ENCODE measurements at regions not wholly inside any gene's neighbourhood (a gene's known extent, or its start where the extent isn't known, plus 50 kb on each side); places are given as distances from the start of the nearest gene placed in this dataset.

DNA sequence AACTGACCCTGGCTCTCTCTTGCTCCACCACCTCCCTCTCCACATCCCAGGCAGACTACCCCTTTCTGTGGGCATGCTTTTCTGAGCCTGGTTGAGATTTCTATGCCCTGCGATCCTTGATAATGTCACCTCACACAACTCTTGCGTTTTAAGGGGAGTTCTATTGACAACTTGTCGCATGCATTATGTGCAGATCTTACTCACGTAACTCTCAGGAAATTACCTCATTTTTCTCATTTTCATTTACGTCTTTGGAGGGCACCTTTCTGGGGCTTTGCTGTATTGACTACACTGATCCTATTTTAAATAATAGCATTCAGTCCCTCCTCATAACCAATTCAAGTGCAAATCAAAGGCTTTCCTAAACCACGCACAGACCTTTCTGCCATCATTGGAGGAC is 140.4 kb upstream of the WWC1 start:
- no peak for DNase-seq

- no peak for DNase-seq
Observed at GRCh38 chr5:168152660-168153059, 138.8 kb upstream of the WWC1 start.

DNA sequence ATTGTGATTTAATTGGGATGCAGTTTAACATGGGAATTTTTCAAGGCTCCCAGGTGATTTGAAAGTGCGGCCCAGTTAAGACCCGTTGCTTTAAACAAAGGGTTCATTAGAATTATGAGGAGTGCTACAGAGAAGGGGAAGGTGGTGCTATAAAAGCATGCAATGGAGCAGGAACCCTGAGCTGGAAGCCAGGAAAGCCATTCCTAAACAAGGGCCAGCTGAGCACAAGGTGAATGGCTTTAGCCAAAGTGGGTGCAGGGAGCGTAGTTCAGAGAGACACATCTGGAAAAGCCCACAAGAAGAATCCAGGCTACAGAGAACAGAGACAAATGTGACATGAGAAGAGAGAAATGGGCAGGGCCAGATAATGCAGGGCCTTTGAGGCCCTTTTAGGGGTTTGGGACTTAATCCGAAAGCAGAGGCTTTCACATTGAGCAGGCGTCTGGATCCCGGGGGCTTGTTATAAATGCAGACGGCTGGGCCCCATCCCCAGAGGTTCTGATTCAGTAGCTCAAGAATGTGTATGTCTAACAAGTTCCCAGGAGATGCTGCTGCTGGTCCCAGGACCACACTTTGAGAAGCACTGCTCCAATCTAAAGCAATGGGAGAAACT is 138.1 kb upstream of the WWC1 start:
- no peak for DNase-seq

- no peak for DNase-seq
Observed at GRCh38 chr5:168153876-168154270, 137.6 kb upstream of the WWC1 start.

GRCh38 chr5:168155585-168155984 is 135.9 kb upstream of the WWC1 start:
- DNase-seq, result no peak

GRCh38 chr5:168156170-168156569 is 135.3 kb upstream of the WWC1 start:
- DNase-seq, result no peak

- no peak for DNase-seq
Observed at GRCh38 chr5:168157141-168157540, 134.3 kb upstream of the WWC1 start.

DNA sequence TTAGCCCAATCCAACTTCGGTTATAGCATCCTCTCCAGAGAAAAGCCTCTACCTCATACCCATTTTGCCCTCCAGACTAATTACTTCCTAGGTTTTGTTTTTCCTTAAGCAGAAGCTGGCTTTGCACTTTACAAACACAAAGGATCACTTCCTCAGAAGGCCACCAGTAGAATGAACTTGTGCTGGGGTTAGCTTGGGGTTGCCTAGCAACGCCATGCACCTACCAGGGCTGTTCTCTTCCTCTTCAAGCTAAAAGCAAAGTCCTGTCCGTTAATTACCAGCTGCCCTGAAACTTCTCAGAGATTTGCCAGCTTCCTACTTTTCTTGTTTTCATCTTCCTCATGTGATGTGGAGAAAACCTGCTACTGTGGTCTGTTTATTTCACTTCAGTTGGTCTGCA is 132.0 kb upstream of the WWC1 start:
- DNase-seq, result peak in 1 of 56 donors; percentile 27

DNA sequence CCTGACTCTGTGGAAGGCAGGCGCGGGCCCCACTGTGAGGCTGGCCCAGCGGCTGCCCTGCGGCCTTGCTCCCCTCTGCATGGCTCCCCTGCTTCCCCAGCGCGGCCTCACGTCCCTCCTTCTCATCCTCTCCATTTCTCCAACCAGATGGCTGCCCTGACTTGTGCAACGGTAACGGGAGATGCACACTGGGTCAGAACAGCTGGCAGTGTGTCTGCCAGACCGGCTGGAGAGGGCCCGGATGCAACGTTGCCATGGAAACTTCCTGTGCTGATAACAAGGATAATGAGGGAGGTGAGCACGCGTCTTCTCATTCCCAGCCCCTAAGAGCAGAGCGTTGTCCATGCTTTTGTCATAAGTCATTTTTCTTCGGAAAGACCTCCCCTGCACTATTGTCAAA is 129.0 kb upstream of the WWC1 start:
- peak in 2 of 56 donors; percentile 1 to 12 for DNase-seq

DNA sequence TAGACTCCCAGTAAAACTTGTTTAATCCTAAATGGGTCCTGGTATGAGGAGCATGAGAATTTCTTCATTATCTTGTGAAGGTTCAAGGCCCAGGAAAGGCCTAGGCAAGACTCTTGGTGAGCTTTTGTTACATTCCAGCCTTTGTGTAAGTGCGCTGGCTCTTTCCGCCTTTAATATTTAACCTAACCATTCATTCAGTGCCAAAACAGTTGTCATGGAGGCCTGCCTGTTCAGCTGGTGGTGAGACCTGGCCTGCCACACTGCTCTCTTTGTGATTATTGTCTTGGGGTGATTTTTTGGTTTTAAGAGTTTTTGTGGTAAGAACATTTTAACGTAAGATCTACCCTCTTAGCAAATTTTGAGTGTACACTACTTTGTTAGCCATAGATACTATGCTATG is 127.5 kb upstream of the WWC1 start:
- no peak for DNase-seq

GRCh38 chr5:168165221-168165914 is 126.1 kb upstream of the WWC1 start:
- DNase-seq, result peak in 13 of 56 donors; percentile 6 to 32 (median 20)

DNA sequence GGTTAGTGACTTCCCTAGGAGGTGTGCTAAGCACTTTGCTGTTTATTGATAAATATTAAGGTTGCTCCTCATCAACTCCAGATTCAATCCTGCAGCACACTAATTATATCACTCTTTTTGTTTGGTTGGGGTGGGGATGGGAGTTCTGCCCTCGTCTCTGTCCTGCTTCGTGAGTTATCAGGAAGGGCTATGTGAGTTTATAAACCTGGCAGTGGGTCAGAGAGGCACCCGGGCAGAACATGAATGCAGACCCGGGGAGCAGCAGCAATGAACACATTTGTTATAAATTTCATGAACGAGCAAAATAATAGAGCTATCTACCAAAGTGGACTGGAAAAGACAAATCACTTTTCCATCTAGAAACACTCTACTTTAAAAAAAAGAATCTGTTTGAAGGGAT is 125.5 kb upstream of the WWC1 start:
- no peak for DNase-seq

DNA sequence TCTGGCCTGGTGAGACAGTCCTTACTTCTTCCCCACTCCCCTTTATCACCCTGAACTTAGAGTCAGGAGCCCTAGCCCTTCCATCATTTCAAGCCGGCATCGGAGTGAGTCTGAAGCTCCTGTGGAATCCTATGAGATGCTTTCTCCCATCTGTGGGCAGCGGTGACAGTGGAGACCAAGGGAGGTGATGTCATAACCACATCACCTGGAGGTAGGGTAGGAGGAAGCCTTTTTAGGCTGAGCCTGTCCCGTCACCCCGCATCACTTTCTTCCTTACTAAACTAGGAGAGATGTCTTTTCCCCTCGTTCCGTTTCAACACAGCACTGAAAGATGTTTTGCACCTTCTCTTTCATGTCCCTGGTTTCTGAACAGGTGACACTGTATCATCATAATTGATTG is 124.1 kb upstream of the WWC1 start:
- no peak for DNase-seq

DNA sequence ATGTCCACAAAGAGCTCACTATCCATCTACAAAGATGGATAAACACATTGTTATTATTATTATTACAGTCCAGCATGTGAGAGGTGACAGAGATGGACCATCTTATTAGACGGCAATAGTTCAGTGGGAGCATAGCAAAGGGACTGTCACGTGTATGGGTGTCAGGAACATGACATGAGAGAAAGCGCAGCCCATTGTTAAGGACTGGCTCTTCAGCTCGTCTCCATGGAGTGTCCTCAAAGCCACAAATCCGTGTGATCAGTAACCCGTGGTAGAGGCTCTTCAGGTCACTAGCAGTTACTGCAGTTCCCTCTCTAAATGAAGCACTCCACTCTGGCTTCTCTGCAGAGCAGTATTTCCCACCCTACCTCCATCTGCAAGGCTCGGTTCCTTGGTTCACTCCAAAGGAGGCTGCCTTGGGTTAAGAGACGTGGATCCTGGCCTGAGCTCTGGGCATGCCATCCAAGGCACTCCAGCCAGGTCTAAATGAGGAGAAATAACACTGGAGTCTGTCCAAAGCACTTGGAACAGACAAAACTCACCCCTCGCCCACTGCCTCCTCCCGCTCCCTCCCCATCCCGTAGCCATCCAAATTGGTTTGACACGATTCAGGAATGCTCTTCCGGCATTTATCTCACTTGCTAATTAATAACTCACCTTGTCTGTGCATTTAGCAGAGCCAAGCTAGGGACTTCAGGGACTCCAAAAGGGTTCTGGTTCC is 122.3 kb upstream of the WWC1 start:
- DNase-seq, result peak in 4 of 56 donors; percentile 7 to 33 (median 18)

- no peak for DNase-seq
Observed at GRCh38 chr5:168169791-168170190, 121.7 kb upstream of the WWC1 start.

- no peak for DNase-seq
Observed at GRCh38 chr5:168171901-168172759, 119.3 kb upstream of the WWC1 start.

- no peak for DNase-seq
Observed at GRCh38 chr5:168172760-168173223, 118.7 kb upstream of the WWC1 start.

- peak in 1 of 56 donors; percentile 28 for DNase-seq
Observed at GRCh38 chr5:168174376-168174775, 117.1 kb upstream of the WWC1 start.

DNA sequence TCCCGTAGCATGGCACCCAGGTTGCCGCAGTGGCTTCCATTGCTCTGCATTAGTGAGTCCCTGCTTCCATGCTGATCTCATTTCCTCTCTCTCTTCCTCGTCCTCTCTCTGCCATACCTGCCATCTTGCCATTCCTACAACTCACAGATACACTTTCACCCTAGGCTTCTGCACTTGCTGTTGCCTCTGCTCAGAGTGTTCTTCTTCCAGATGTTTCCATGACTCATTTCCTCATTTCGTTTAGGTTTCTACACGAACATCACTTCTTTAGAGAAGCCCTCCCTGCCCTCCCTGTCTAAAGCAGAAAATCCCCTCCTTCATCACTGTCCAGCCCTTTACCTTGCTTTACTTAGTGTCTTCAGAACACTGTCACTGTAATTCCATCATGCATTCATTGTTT is 115.2 kb upstream of the WWC1 start:
- DNase-seq, result no peak

DNA sequence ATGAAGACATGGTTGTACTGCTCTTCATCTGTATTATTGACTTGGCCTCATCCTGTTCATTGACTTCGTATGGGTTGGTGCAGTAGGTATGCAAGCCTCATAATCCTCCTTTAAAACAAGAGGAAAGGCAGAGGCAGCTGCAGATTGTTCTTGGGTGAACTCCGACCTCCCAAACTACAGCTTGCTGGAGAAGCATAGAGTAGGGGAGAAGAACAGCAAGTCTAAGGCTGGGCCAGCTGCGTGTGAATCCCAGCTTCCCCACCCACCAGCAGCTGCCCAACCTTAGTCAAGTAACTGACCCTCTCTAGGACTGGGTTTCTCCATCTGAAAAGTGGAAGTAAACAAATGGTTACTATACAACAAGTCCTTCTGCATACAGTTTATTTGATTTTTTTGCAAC is 114.5 kb upstream of the WWC1 start:
- no peak for DNase-seq

DNA sequence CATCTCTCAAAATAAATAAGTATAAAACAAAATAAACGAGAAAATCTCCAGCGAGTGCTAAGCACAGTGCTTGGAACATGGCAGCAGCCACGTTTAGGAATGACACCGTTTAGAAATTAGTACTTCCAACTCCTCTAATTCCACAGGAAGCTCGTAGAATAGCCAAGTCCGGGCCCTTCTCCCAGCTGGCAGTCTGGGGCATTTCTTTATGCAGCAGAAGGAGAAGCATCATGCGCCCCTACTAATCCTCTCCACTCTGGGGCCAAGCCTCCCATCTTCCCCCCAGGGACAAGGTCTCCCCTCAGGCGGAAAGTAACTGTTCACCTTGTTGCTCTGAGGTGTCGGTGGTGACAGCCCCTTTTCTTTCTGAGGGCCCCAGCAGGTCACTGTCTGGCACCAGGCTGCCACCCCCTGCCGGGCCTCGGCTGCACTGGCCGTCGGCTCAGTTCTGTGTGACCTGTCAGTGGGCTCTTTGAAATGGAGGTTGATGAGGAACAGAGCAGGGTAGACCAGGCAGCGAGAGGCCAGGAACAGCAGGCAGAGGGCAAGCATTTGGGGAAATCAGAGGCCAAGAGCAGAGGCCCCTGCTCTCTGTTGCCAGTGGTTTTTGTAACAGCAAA is 113.5 kb upstream of the WWC1 start:
- DNase-seq, result peak in 4 of 56 donors; percentile 10 to 26 (median 21)

All from amygdala (tissue), 56 donors.